Activated CD8-positive, alpha-beta T cell treated with anti-CD3 and anti-CD28 coated beads for 36 hours (primary cell): ENCODE measurements at regions not wholly inside any gene's neighbourhood (a gene's known extent, or its start where the extent isn't known, plus 50 kb on each side); places are given as distances from the start of the nearest gene placed in this dataset.

Source experiments
- ATAC-seq: fragments of 200-7000 bp; cut with Tn5 transposase; one replicate; pipeline ENCODE4 v1.10.0; 2021; ENCODE audit warnings: mild to moderate bottlenecking, moderate library complexity
- CTCF ChIA-PET: fragments of 350-600 bp; sonication (Branson Sonifier 250); formaldehyde crosslinking; loops from one replicate; lab custom pipeline; 2021; ENCODE audit warnings: antibody characterized with exemption; lab: Charles Lee
- POLR2A ChIA-PET: fragments of 350-600 bp; sonication (Branson Sonifier 250); formaldehyde crosslinking; loops from one replicate; lab custom pipeline; 2021; ENCODE audit warnings: antibody characterized with exemption; lab: Charles Lee
- DNase-seq: peaks from one replicate; pipeline ENCODE4 v3.0.0-alpha.2; 2020
- H3K27ac Mint-ChIP-seq: one replicate; pipeline ENCODE4 v1.8.0; 2021; ENCODE audit warnings: mild to moderate bottlenecking, mixed read lengths
- H3K27me3 Mint-ChIP-seq: one replicate; pipeline ENCODE4 v1.8.0; 2021; ENCODE audit warnings: mixed read lengths
- H3K36me3 Mint-ChIP-seq: one replicate; pipeline ENCODE4 v1.8.0; 2021; ENCODE audit warnings: low read depth, mixed read lengths
- H3K4me1 Mint-ChIP-seq: one replicate; pipeline ENCODE4 v1.8.0; 2021; ENCODE audit warnings: low read depth, mixed read lengths
- H3K4me3 Mint-ChIP-seq: one replicate; pipeline ENCODE4 v1.8.0; 2021; ENCODE audit warnings: mild to moderate bottlenecking, moderate library complexity, mixed read lengths
- H3K9me3 Mint-ChIP-seq: one replicate; pipeline ENCODE4 v1.8.0; 2021; ENCODE audit warnings: mixed read lengths
- CTCF ChIP-seq: fragments of 200-600 bp; IDR thresholded peaks from one replicate; pipeline ENCODE4 v1.8.0; 2022; ENCODE audit warnings: antibody characterized with exemption, mild to moderate bottlenecking
- intact Hi-C: fragments of 100-400 bp; cut with micrococcal nuclease; formaldehyde crosslinking; loops from one replicate; pipeline ENCODE4 v1.10.0; 2022

- Mint-ChIP-seq H3K36me3 (no peaks in the 10 kb centered on the region), H3K27ac (no peak overlapping the region), H3K4me3 (no peak overlapping the region), H3K27me3 (peaks cover 4% of the 10 kb centered on the region), H3K9me3 (no peaks in the 10 kb centered on the region), H3K4me1 (no peaks in the 10 kb centered on the region)
- POLR2A ChIA-PET, result no interaction called here
- intact Hi-C loops, result no loop called here
- CTCF ChIA-PET, result no interaction called here
- no peak for TF ChIP-seq CTCF
- DNase-seq, result no peak
- ATAC-seq, result no peak
Measured at GRCh38 chr13:34867590-34867989, 74.5 kb upstream of the NBEA start.

GRCh38 chr13:34868733-34869132 is 73.3 kb upstream of the NBEA start:
- no peak for TF ChIP-seq CTCF

GRCh38 chr13:34869696-34870095 is 72.4 kb upstream of the NBEA start:
- POLR2A ChIA-PET, result no interaction called here
- CTCF ChIA-PET, result interaction anchor here (0.7 kb wide), 1 partner anchor 30 kb away, joined by 3 read pairs; no protein-coding TSS in a partner anchor
- Mint-ChIP-seq H3K27ac (no peak overlapping the region), H3K4me3 (no peak overlapping the region), H3K36me3 (no peaks in the 10 kb centered on the region), H3K9me3 (no peaks in the 10 kb centered on the region), H3K4me1 (no peaks in the 10 kb centered on the region), H3K27me3 (peaks cover 4% of the 10 kb centered on the region)
- DNase-seq (no peak), ATAC-seq (no peak)
- TF ChIP-seq CTCF, result no peak
- intact Hi-C loops, result no loop called here

More at GRCh38 chr13:34868733-34869132, 73.3 kb upstream of the NBEA start:
- ChIA-PET CTCF (interaction anchor here (0.7 kb wide), 1 partner anchor 31 kb away, joined by 3 read pairs; no protein-coding TSS in a partner anchor), POLR2A (no interaction called here)
- Mint-ChIP-seq H3K36me3 (no peaks in the 10 kb centered on the region), H3K27ac (no peak overlapping the region), H3K9me3 (no peaks in the 10 kb centered on the region), H3K4me1 (no peaks in the 10 kb centered on the region), H3K4me3 (no peak overlapping the region), H3K27me3 (peaks cover 4% of the 10 kb centered on the region)
- ATAC-seq, result no peak
- intact Hi-C loops, result no loop called here
- DNase-seq, result no peak

- TF ChIP-seq CTCF, result no peak
- Mint-ChIP-seq H3K27ac (no peak overlapping the region), H3K27me3 (no peaks in the 10 kb centered on the region), H3K4me1 (no peaks in the 10 kb centered on the region), H3K36me3 (no peaks in the 10 kb centered on the region), H3K9me3 (no peaks in the 10 kb centered on the region), H3K4me3 (no peak overlapping the region)
- CTCF ChIA-PET, result no interaction called here
- ATAC-seq, result no peak
- POLR2A ChIA-PET, result no interaction called here
- DNase-seq, result no peak
- intact Hi-C loops, result no loop called here
Measured at GRCh38 chr13:34878329-34878728, 63.7 kb upstream of the NBEA start.

GRCh38 chr13:34879851-34880250 is 62.2 kb upstream of the NBEA start:
- TF ChIP-seq CTCF, result no peak
- Mint-ChIP-seq H3K27me3 (peaks cover 3% of the 10 kb centered on the region), H3K4me3 (no peak overlapping the region), H3K4me1 (no peaks in the 10 kb centered on the region), H3K36me3 (no peaks in the 10 kb centered on the region), H3K9me3 (no peaks in the 10 kb centered on the region), H3K27ac (no peak overlapping the region)
- ChIA-PET CTCF (no interaction called here), POLR2A (no interaction called here)
- intact Hi-C loops, result no loop called here
- no peak for ATAC-seq
- DNase-seq, result no peak
